Activated CD8-positive, alpha-beta T cell treated with anti-CD3 and anti-CD28 coated beads for 36 hours (primary cell): ENCODE measurements at regions not wholly inside any gene's neighbourhood (a gene's known extent, or its start where the extent isn't known, plus 50 kb on each side); places are given as distances from the start of the nearest gene placed in this dataset.

ENCODE experiments used
- ATAC-seq: fragments of 200-7000 bp; cut with Tn5 transposase; one replicate; pipeline ENCODE4 v1.10.0; 2021; ENCODE audit warnings: mild to moderate bottlenecking, moderate library complexity
- CTCF ChIA-PET: fragments of 350-600 bp; sonication (Branson Sonifier 250); formaldehyde crosslinking; loops from one replicate; lab custom pipeline; 2021; ENCODE audit warnings: antibody characterized with exemption; lab: Charles Lee
- POLR2A ChIA-PET: fragments of 350-600 bp; sonication (Branson Sonifier 250); formaldehyde crosslinking; loops from one replicate; lab custom pipeline; 2021; ENCODE audit warnings: antibody characterized with exemption; lab: Charles Lee
- DNase-seq: peaks from one replicate; pipeline ENCODE4 v3.0.0-alpha.2; 2020
- H3K27ac Mint-ChIP-seq: one replicate; pipeline ENCODE4 v1.8.0; 2021; ENCODE audit warnings: mild to moderate bottlenecking, mixed read lengths
- H3K27me3 Mint-ChIP-seq: one replicate; pipeline ENCODE4 v1.8.0; 2021; ENCODE audit warnings: mixed read lengths
- H3K36me3 Mint-ChIP-seq: one replicate; pipeline ENCODE4 v1.8.0; 2021; ENCODE audit warnings: low read depth, mixed read lengths
- H3K4me1 Mint-ChIP-seq: one replicate; pipeline ENCODE4 v1.8.0; 2021; ENCODE audit warnings: low read depth, mixed read lengths
- H3K4me3 Mint-ChIP-seq: one replicate; pipeline ENCODE4 v1.8.0; 2021; ENCODE audit warnings: mild to moderate bottlenecking, moderate library complexity, mixed read lengths
- H3K9me3 Mint-ChIP-seq: one replicate; pipeline ENCODE4 v1.8.0; 2021; ENCODE audit warnings: mixed read lengths
- CTCF ChIP-seq: fragments of 200-600 bp; IDR thresholded peaks from one replicate; pipeline ENCODE4 v1.8.0; 2022; ENCODE audit warnings: antibody characterized with exemption, mild to moderate bottlenecking
- intact Hi-C: fragments of 100-400 bp; cut with micrococcal nuclease; formaldehyde crosslinking; loops from one replicate; pipeline ENCODE4 v1.10.0; 2022

- ChIA-PET CTCF (no interaction called here), POLR2A (no interaction called here)
- intact Hi-C loops = no loop called here
- TF ChIP-seq CTCF = no peak
- Mint-ChIP-seq H3K4me3 (no peak overlapping the region), H3K27ac (no peak overlapping the region), H3K4me1 (no peaks in the 10 kb centered on the region), H3K9me3 (no peaks in the 10 kb centered on the region), H3K27me3 (no peaks in the 10 kb centered on the region), H3K36me3 (no peaks in the 10 kb centered on the region)
- ATAC-seq (no peak), DNase-seq (no peak)
Measured at GRCh38 chr4:181105487-181105886, 1137.7 kb upstream of the TENM3 start.

GRCh38 chr4:181106398-181106797 is 1136.8 kb upstream of the TENM3 start:
- Mint-ChIP-seq H3K9me3 (no peaks in the 10 kb centered on the region), H3K27ac (no peak overlapping the region), H3K4me3 (no peak overlapping the region), H3K36me3 (no peaks in the 10 kb centered on the region), H3K27me3 (no peaks in the 10 kb centered on the region), H3K4me1 (no peaks in the 10 kb centered on the region)
- ChIA-PET CTCF (no interaction called here), POLR2A (no interaction called here)
- intact Hi-C loops = no loop called here
- no peak for DNase-seq
- no peak for ATAC-seq
- no peak for TF ChIP-seq CTCF

- no peak overlapping the region for H3K27ac Mint-ChIP-seq
- ATAC-seq (no peak), DNase-seq (no peak)
- no peaks in the 10 kb centered on the region for H3K27me3 Mint-ChIP-seq
- H3K9me3 Mint-ChIP-seq = no peaks in the 10 kb centered on the region
- intact Hi-C loops = no loop called here
- POLR2A ChIA-PET = no interaction called here
- no peaks in the 10 kb centered on the region for H3K4me1 Mint-ChIP-seq
- no peak overlapping the region for H3K4me3 Mint-ChIP-seq
- CTCF ChIA-PET = no interaction called here
- no peaks in the 10 kb centered on the region for H3K36me3 Mint-ChIP-seq
- TF ChIP-seq CTCF = no peak
Measured at GRCh38 chr4:181108237-181108636, 1135.0 kb upstream of the TENM3 start.

- intact Hi-C loops = no loop called here
- H3K4me3 Mint-ChIP-seq = no peak overlapping the region
Measured at GRCh38 chr4:181119186-181119585, 1124.0 kb upstream of the TENM3 start.

GRCh38 chr4:181121733-181122132 is 1121.5 kb upstream of the TENM3 start:
- Mint-ChIP-seq H3K4me1 (no peaks in the 10 kb centered on the region), H3K9me3 (no peaks in the 10 kb centered on the region), H3K27ac (no peak overlapping the region), H3K27me3 (no peaks in the 10 kb centered on the region), H3K36me3 (no peaks in the 10 kb centered on the region), H3K4me3 (no peak overlapping the region)
- intact Hi-C loops = no loop called here
- ChIA-PET POLR2A (no interaction called here), CTCF (interaction anchor here (0.7 kb wide), 1 partner anchor 21 kb away, joined by 3 read pairs; no protein-coding TSS in a partner anchor)
- ATAC-seq = no peak
- TF ChIP-seq CTCF = no peak
- DNase-seq = no peak

More at GRCh38 chr4:181119186-181119585, 1124.0 kb upstream of the TENM3 start:
- CTCF ChIA-PET = interaction anchor here (0.7 kb wide), 1 partner anchor 10 kb away, joined by 3 read pairs; no protein-coding TSS in a partner anchor
- no peak for TF ChIP-seq CTCF
- Mint-ChIP-seq H3K27ac (no peak overlapping the region), H3K4me1 (no peaks in the 10 kb centered on the region), H3K36me3 (no peaks in the 10 kb centered on the region), H3K9me3 (no peaks in the 10 kb centered on the region), H3K27me3 (no peaks in the 10 kb centered on the region)
- DNase-seq (no peak), ATAC-seq (no peak)
- POLR2A ChIA-PET = no interaction called here
